DND-41 (cell line): ENCODE measurements at regions not wholly inside any gene's neighbourhood (a gene's known extent, or its start where the extent isn't known, plus 50 kb on each side); places are given as distances from the start of the nearest gene placed in this dataset.

ENCODE experiments used
- ATAC-seq: fragments of 200-7000 bp; cut with Tn5 transposase; 3 replicates; pipeline ENCODE4 v1.9.1; 2021; ENCODE audit warnings: low read depth; ENCODE audit not compliant: insufficient read depth
- DNase-seq: peaks from one replicate; pipeline ENCODE4 v3.0.0-alpha.2; 2020
- H2AFZ ChIP-seq: 2 replicates; pipeline ENCODE4 v1.6.0; 2012; ENCODE audit warnings: low read depth, low read length
- H3K27ac ChIP-seq: 2 replicates; pipeline ENCODE4 v1.5.1; 2012; ENCODE audit warnings: low read length, inconsistent platforms
- H3K27me3 ChIP-seq: fragments of 200-600 bp; sonication (generic); 2 replicates; pipeline ENCODE4 v1.6.0; 2012; ENCODE audit warnings: low read length, mild to moderate bottlenecking, inconsistent platforms; ENCODE audit not compliant: insufficient read depth, poor library complexity
- H3K36me3 ChIP-seq: 2 replicates; pipeline ENCODE4 v1.5.1; 2012; ENCODE audit warnings: low read length, inconsistent platforms; ENCODE audit not compliant: insufficient read depth
- H3K4me1 ChIP-seq: 2 replicates; pipeline ENCODE4 v1.5.1; 2012; ENCODE audit warnings: mild to moderate bottlenecking, low read length; ENCODE audit not compliant: insufficient read depth
- H3K4me2 ChIP-seq: 2 replicates; pipeline ENCODE4 v1.6.0; 2012; ENCODE audit warnings: mild to moderate bottlenecking, moderate library complexity, low read length, inconsistent platforms; ENCODE audit not compliant: insufficient read depth
- H3K4me3 ChIP-seq, 2 experiments: fragments of 200-600 bp in 1 of 2; shearing (Covaris generic) in 1 of 2; 2 replicates each; pipeline ENCODE4 v1.5.1; 2012 to 2016; ENCODE audit warnings: inconsistent platforms in 2 of 2, low read length in 2 of 2, mild to moderate bottlenecking in 2 of 2, low read depth in 1 of 2, moderate library complexity in 1 of 2
- H3K79me2 ChIP-seq: 2 replicates; pipeline ENCODE4 v1.6.0; 2012; ENCODE audit warnings: low read length, inconsistent platforms; ENCODE audit not compliant: insufficient read depth
- H3K9ac ChIP-seq: 2 replicates; pipeline ENCODE4 v1.6.0; 2012; ENCODE audit warnings: low read depth, mild to moderate bottlenecking, inconsistent platforms, low read length, moderate library complexity
- H3K9me3 ChIP-seq: 2 replicates; pipeline ENCODE4 v1.5.1; 2012; ENCODE audit warnings: low read length, moderate library complexity, mild to moderate bottlenecking, inconsistent platforms; ENCODE audit not compliant: insufficient read depth, severe bottlenecking
- H4K20me1 ChIP-seq: 2 replicates; pipeline ENCODE4 v1.6.0; 2012; ENCODE audit warnings: low read length; ENCODE audit not compliant: insufficient read depth
- CTCF ChIP-seq: IDR thresholded peaks from 2 replicates; pipeline ENCODE4 v1.5.1; 2012; ENCODE audit warnings: borderline replicate concordance, low read length, moderate library complexity, mild to moderate bottlenecking; ENCODE audit not compliant: poor library complexity, severe bottlenecking; ENCODE audit errors: extremely low read depth
- EZH2 ChIP-seq: IDR thresholded peaks from 3 replicates; pipeline ENCODE4 v1.6.1; 2012; ENCODE audit warnings: borderline replicate concordance, low read depth, mild to moderate bottlenecking, moderate library complexity, low read length, inconsistent platforms; ENCODE audit not compliant: severe bottlenecking

- H3K4me3 ChIP-seq: no peak overlapping the region
- H3K79me2 ChIP-seq: no peaks in the 10 kb centered on the region
- TF ChIP-seq EZH2: no peak
- no peak for TF ChIP-seq CTCF
- no peak overlapping the region for H3K9ac ChIP-seq
- H3K27ac ChIP-seq: peak overlapping the region; percentile 80
- no peak overlapping the region for H3K4me2 ChIP-seq
- no peaks in the 10 kb centered on the region for H3K9me3 ChIP-seq
- no peaks in the 10 kb centered on the region for H3K36me3 ChIP-seq
- no peaks in the 10 kb centered on the region for H4K20me1 ChIP-seq
- H3K4me1 ChIP-seq: peaks cover 32% of the 10 kb centered on the region
- no peak overlapping the region for H2AFZ ChIP-seq
- DNase-seq (no peak), ATAC-seq (no peak)
- H3K27me3 ChIP-seq: no peaks in the 10 kb centered on the region
Observed at GRCh38 chr2:43107679-43108078, 118.7 kb downstream of the ZFP36L2 start.

- Histone ChIP-seq H3K27me3 (no peaks in the 10 kb centered on the region), H4K20me1 (no peaks in the 10 kb centered on the region), H3K4me1 (peaks cover 32% of the 10 kb centered on the region), H3K79me2 (no peaks in the 10 kb centered on the region), H3K27ac (peak overlapping the region; percentile 80), H2AFZ (peak overlapping the region; percentile 24; the same call in 1 of the 2 replicates), H3K36me3 (no peaks in the 10 kb centered on the region), H3K9ac (peak overlapping the region; percentile 33), H3K9me3 (no peaks in the 10 kb centered on the region), H3K4me2 (no peak overlapping the region), H3K4me3 (no peak overlapping the region)
- ATAC-seq (no peak), DNase-seq (no peak)
- TF ChIP-seq EZH2 (no peak), CTCF (no peak)
Observed at GRCh38 chr2:43106559-43107527, 119.6 kb downstream of the ZFP36L2 start.

- no peaks in the 10 kb centered on the region for H3K9me3 ChIP-seq
- 0 out of 2 replicates have a peak overlapping the region, but pooled peaks have one; percentile 24 for H2AFZ ChIP-seq
- no peak overlapping the region for H3K4me3 ChIP-seq
- ATAC-seq (peak; percentile 59), DNase-seq (peak; percentile 50)
- TF ChIP-seq EZH2 (no peak), CTCF (peak; percentile 49)
- peak overlapping the region; percentile 80 for H3K27ac ChIP-seq
- H3K79me2 ChIP-seq: no peaks in the 10 kb centered on the region
- no peaks in the 10 kb centered on the region for H4K20me1 ChIP-seq
- H3K36me3 ChIP-seq: no peaks in the 10 kb centered on the region
- peaks cover 32% of the 10 kb centered on the region for H3K4me1 ChIP-seq
- no peak overlapping the region for H3K4me2 ChIP-seq
- no peaks in the 10 kb centered on the region for H3K27me3 ChIP-seq
- peak overlapping the region; percentile 33 for H3K9ac ChIP-seq
Observed at GRCh38 chr2:43105586-43106558, 120.5 kb downstream of the ZFP36L2 start.
